C4-2B (cell line): ENCODE measurements at regions not wholly inside any gene's neighbourhood (a gene's known extent, or its start where the extent isn't known, plus 50 kb on each side); places are given as distances from the start of the nearest gene placed in this dataset.

Experiments
- H3K27ac ChIP-seq: fragments of 450-650 bp; 2 replicates; pipeline ENCODE4 v1.5.1; 2017
- CTCF ChIP-seq: fragments of 450-650 bp; conservative IDR thresholded peaks from 2 replicates; pipeline ENCODE4 v1.5.1; 2017; ENCODE audit warnings: mild to moderate bottlenecking
- ZFX ChIP-seq: fragments of 450-650 bp; IDR thresholded peaks from 2 replicates; pipeline ENCODE4 v1.6.1; 2017

GRCh38 chr6:78476561-78476960 lies 390.8 kb upstream of the IRAK1BP1 start:
- TF ChIP-seq ZFX (no peak), CTCF (no peak)

GRCh38 chr6:78482801-78483552 lies 384.4 kb upstream of the IRAK1BP1 start:
- TF ChIP-seq ZFX (no peak), CTCF (no peak)
- H3K27ac ChIP-seq, result no peak overlapping the region

More at GRCh38 chr6:78476561-78476960, 390.8 kb upstream of the IRAK1BP1 start:
- H3K27ac ChIP-seq, result no peak overlapping the region

- H3K27ac ChIP-seq, result no peak overlapping the region
- TF ChIP-seq ZFX (no peak), CTCF (no peak)
Observed at GRCh38 chr6:78483553-78484197, 383.7 kb upstream of the IRAK1BP1 start.

GRCh38 chr6:78484198-78485064 lies 382.9 kb upstream of the IRAK1BP1 start:
- TF ChIP-seq CTCF (no peak), ZFX (no peak)
- no peak overlapping the region for H3K27ac ChIP-seq

- TF ChIP-seq ZFX (no peak), CTCF (no peak)
- no peak overlapping the region for H3K27ac ChIP-seq
Observed at GRCh38 chr6:78487401-78487800, 379.9 kb upstream of the IRAK1BP1 start.

GRCh38 chr6:78489874-78490273 lies 377.5 kb upstream of the IRAK1BP1 start:
- TF ChIP-seq CTCF (no peak), ZFX (no peak)

More at GRCh38 chr6:78489874-78490273, 377.5 kb upstream of the IRAK1BP1 start:
- H3K27ac ChIP-seq, result no peak overlapping the region
